CD14-positive monocyte (primary cell): ENCODE measurements at regions not wholly inside any gene's neighbourhood (a gene's known extent, or its start where the extent isn't known, plus 50 kb on each side); places are given as distances from the start of the nearest gene placed in this dataset.

Experiments
- DNase-seq, 3 donors: peaks; one replicate each; pipeline ENCODE4 v3.0.0-alpha.2; 2011 to 2022
- H2AFZ ChIP-seq: 2 replicates; pipeline ENCODE4 v1.6.0; 2012; ENCODE audit warnings: mild to moderate bottlenecking, low read depth, low read length, inconsistent platforms; ENCODE audit not compliant: insufficient read depth, poor library complexity, severe bottlenecking
- H3K27ac ChIP-seq, 2 donors: 1 replicate in 1 of 2; 2 replicates in 1 of 2; pipeline ENCODE4 v1.5.1; 2012 to 2013; ENCODE audit warnings: low read length in 2 of 2, control low read depth in 1 of 2, inconsistent platforms in 1 of 2, low read depth in 1 of 2, mild to moderate bottlenecking in 1 of 2
- H3K27me3 ChIP-seq, 2 donors: one replicate each; pipeline versions ENCODE4 v1.6.0 to v1.6.1; 2011 to 2013; ENCODE audit warnings: low read length in 2 of 2; ENCODE audit not compliant: control insufficient read depth in 2 of 2, insufficient read depth in 2 of 2
- H3K36me3 ChIP-seq, 2 donors: replicated peaks in 1 of 2; 1 replicate in 1 of 2; 2 replicates in 1 of 2; pipeline versions ENCODE4 v1.5.1 to v1.6.1; 2012 to 2013; ENCODE audit warnings: low read length in 2 of 2, control low read depth in 1 of 2, inconsistent platforms in 1 of 2, mild to moderate bottlenecking in 1 of 2; ENCODE audit not compliant: insufficient read depth in 2 of 2, control insufficient read depth in 1 of 2
- H3K4me1 ChIP-seq, 2 donors: 1 replicate in 1 of 2; 2 replicates in 1 of 2; pipeline versions ENCODE4 v1.5.1 to v1.6.1; 2012 to 2013; ENCODE audit warnings: low read length in 2 of 2, control low read depth in 1 of 2, inconsistent platforms in 1 of 2, mild to moderate bottlenecking in 1 of 2, moderate library complexity in 1 of 2; ENCODE audit not compliant: insufficient read depth in 2 of 2, control insufficient read depth in 1 of 2
- H3K4me2 ChIP-seq: replicated peaks from 2 replicates; pipeline ENCODE3; 2012; ENCODE audit warnings: low read length, moderate library complexity, mild to moderate bottlenecking; ENCODE audit not compliant: poor library complexity, severe bottlenecking; ENCODE audit errors: extremely low read depth
- H3K4me3 ChIP-seq, 3 experiments: fragments of 200-600 bp in 1 of 3; sonication (generic) in 1 of 3; replicated peaks in 1 of 3; 1 replicate in 2 of 3; 2 replicates in 1 of 3; pipeline ENCODE4 v1.5.1; 2011 to 2013; ENCODE audit warnings: low read length in 3 of 3, mild to moderate bottlenecking in 3 of 3, control low read depth in 2 of 3, low read depth in 2 of 3, inconsistent platforms in 1 of 3, moderate library complexity in 1 of 3
- H3K79me2 ChIP-seq: 2 replicates; pipeline ENCODE4 v1.6.0; 2012; ENCODE audit warnings: mild to moderate bottlenecking, control low read depth, inconsistent platforms, low read length, moderate library complexity; ENCODE audit not compliant: insufficient read depth
- H3K9ac ChIP-seq: 2 replicates; pipeline ENCODE4 v1.6.0; 2017; ENCODE audit warnings: low read length, mild to moderate bottlenecking; ENCODE audit not compliant: insufficient read depth, poor library complexity, severe bottlenecking
- H3K9me3 ChIP-seq, 2 donors: replicated peaks in 1 of 2; 1 replicate in 1 of 2; 2 replicates in 1 of 2; pipeline versions ENCODE4 v1.5.1 to v1.6.1; 2012 to 2013; ENCODE audit warnings: low read length in 2 of 2, control low read depth in 1 of 2; ENCODE audit not compliant: control insufficient read depth in 1 of 2, insufficient read depth in 1 of 2
- H4K20me1 ChIP-seq: 2 replicates; pipeline ENCODE4 v1.6.0; 2012; ENCODE audit warnings: mild to moderate bottlenecking, low read length, control low read depth, moderate library complexity; ENCODE audit not compliant: insufficient read depth
- H3K27ac Mint-ChIP-seq, 7 donors: one replicate each; pipeline ENCODE4 v1.8.0; 2020; ENCODE audit warnings: mild to moderate bottlenecking in 7 of 7, mixed read lengths in 7 of 7, moderate library complexity in 6 of 7, inconsistent platforms in 2 of 7
- H3K27me3 Mint-ChIP-seq, 3 donors: one replicate each; pipeline ENCODE4 v1.8.0; 2021 to 2022; ENCODE audit warnings: low read depth in 3 of 3, mild to moderate bottlenecking in 3 of 3, mixed read lengths in 3 of 3, moderate library complexity in 3 of 3, inconsistent platforms in 1 of 3
- H3K36me3 Mint-ChIP-seq, 2 donors: one replicate each; pipeline ENCODE4 v1.8.0; 2020; ENCODE audit warnings: mixed read lengths in 2 of 2, inconsistent platforms in 1 of 2, mild to moderate bottlenecking in 1 of 2
- H3K4me1 Mint-ChIP-seq: one replicate; pipeline ENCODE4 v1.8.0; 2020; ENCODE audit warnings: mild to moderate bottlenecking, mixed read lengths
- H3K4me3 Mint-ChIP-seq, 2 donors: one replicate each; pipeline ENCODE4 v1.8.0; 2020; ENCODE audit warnings: mild to moderate bottlenecking in 2 of 2, mixed read lengths in 2 of 2, moderate library complexity in 1 of 2
- H3K9me3 Mint-ChIP-seq, 7 donors: one replicate each; pipeline ENCODE4 v1.8.0; 2020 to 2022; ENCODE audit warnings: mixed read lengths in 7 of 7, mild to moderate bottlenecking in 6 of 7, moderate library complexity in 6 of 7, inconsistent platforms in 2 of 7
- WGBS: methylation state at CpG from one replicate; pipeline ENCODE4 v1.1.5; 2013; ENCODE audit warnings: missing lambda C conversion rate; ENCODE audit not compliant: insufficient coverage; 5-methylcytosine and 5-hydroxymethylcytosine counted together
- intact Hi-C, 2 donors: fragments of 100-400 bp; cut with micrococcal nuclease; formaldehyde crosslinking; loops; one replicate each; pipeline versions ENCODE4 v1.15.0 to v1.15.1; 2023
- TF ChIP-seq, protein P1 (sequence below): fragments of 200-600 bp; IDR thresholded peaks from one replicate; pipeline ENCODE4 v1.8.0; 2022; ENCODE audit warnings: antibody characterized with exemption, mild to moderate bottlenecking

- intact Hi-C loops, result no loop called here
- no peaks in the 10 kb centered on the region for H4K20me1 ChIP-seq
- WGBS, result no CpG with 5 or more reads among the region's 1 CpG
- no peaks in the 10 kb centered on the region for H3K79me2 ChIP-seq
- no peak overlapping the region for H2AFZ ChIP-seq
- H3K9me3 Mint-ChIP-seq, result peaks cover 0 to 12% (median 9%) of the 10 kb centered on the region in 7 donors
- H3K9me3 ChIP-seq, result peaks cover 4 to 5% of the 10 kb centered on the region in 2 donors
- no peak overlapping the region for H3K27ac Mint-ChIP-seq
- no peak overlapping the region for H3K4me3 Mint-ChIP-seq
- no peaks in the 10 kb centered on the region for H3K4me1 Mint-ChIP-seq
- no peak overlapping the region for H3K4me3 ChIP-seq
- no peak overlapping the region for H3K27ac ChIP-seq
- no peaks in the 10 kb centered on the region for H3K4me1 ChIP-seq
- no peak overlapping the region for H3K9ac ChIP-seq
- no peaks in the 10 kb centered on the region for H3K36me3 ChIP-seq
- TF ChIP-seq, protein P1, sequence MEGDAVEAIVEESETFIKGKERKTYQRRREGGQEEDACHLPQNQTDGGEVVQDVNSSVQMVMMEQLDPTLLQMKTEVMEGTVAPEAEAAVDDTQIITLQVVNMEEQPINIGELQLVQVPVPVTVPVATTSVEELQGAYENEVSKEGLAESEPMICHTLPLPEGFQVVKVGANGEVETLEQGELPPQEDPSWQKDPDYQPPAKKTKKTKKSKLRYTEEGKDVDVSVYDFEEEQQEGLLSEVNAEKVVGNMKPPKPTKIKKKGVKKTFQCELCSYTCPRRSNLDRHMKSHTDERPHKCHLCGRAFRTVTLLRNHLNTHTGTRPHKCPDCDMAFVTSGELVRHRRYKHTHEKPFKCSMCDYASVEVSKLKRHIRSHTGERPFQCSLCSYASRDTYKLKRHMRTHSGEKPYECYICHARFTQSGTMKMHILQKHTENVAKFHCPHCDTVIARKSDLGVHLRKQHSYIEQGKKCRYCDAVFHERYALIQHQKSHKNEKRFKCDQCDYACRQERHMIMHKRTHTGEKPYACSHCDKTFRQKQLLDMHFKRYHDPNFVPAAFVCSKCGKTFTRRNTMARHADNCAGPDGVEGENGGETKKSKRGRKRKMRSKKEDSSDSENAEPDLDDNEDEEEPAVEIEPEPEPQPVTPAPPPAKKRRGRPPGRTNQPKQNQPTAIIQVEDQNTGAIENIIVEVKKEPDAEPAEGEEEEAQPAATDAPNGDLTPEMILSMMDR, result no peak
- DNase-seq, result no peak
- no peaks in the 10 kb centered on the region for H3K27me3 ChIP-seq
- H3K27me3 Mint-ChIP-seq, result no peaks in the 10 kb centered on the region
- H3K4me2 ChIP-seq, result no peak overlapping the region
- H3K36me3 Mint-ChIP-seq, result no peaks in the 10 kb centered on the region
Observed at GRCh38 chr2:146287281-146287680, 1557.5 kb upstream of the ACVR2A start.

GRCh38 chr2:146278881-146279280 is 1565.9 kb upstream of the ACVR2A start:
- Mint-ChIP-seq H3K27me3 (peaks cover 0 to 1% (median 0%) of the 10 kb centered on the region in 3 donors), H3K9me3 (peaks cover 0 to 7% (median 2%) of the 10 kb centered on the region in 7 donors), H3K4me1 (peaks cover 4% of the 10 kb centered on the region), H3K4me3 (no peak overlapping the region), H3K27ac (no peak overlapping the region), H3K36me3 (no peaks in the 10 kb centered on the region)
- Histone ChIP-seq H3K9me3 (no peaks in the 10 kb centered on the region), H4K20me1 (no peaks in the 10 kb centered on the region), H2AFZ (no peak overlapping the region), H3K4me3 (no peak overlapping the region), H3K36me3 (no peaks in the 10 kb centered on the region), H3K27ac (no peak overlapping the region), H3K4me1 (peaks cover 0 to 5% of the 10 kb centered on the region in 2 donors), H3K27me3 (no peaks in the 10 kb centered on the region), H3K4me2 (no peak overlapping the region), H3K9ac (no peak overlapping the region), H3K79me2 (no peaks in the 10 kb centered on the region)
- WGBS, result no CpG with 5 or more reads among the region's 2 CpGs
- intact Hi-C loops, result no loop called here
- no peak for DNase-seq
- TF ChIP-seq, protein P1, result no peak
